Endothelial cell of umbilical vein (primary cell): ENCODE measurements at regions not wholly inside any gene's neighbourhood (a gene's known extent, or its start where the extent isn't known, plus 50 kb on each side); places are given as distances from the start of the nearest gene placed in this dataset.

ENCODE experiments used
- EZH2 ChIP-seq: IDR thresholded peaks from 2 replicates; pipeline ENCODE4 v1.6.1; 2012; ENCODE audit warnings: borderline replicate concordance, low read depth, mild to moderate bottlenecking, moderate library complexity, low read length, inconsistent platforms; ENCODE audit not compliant: severe bottlenecking
- FOS ChIP-seq: IDR thresholded peaks from 2 replicates; pipeline ENCODE4 v1.6.1; 2011; ENCODE audit warnings: mild to moderate bottlenecking, low read length, moderate library complexity, borderline replicate concordance; ENCODE audit not compliant: insufficient read depth
- JUN ChIP-seq: IDR thresholded peaks from 2 replicates; pipeline ENCODE4 v1.6.1; 2011; ENCODE audit warnings: borderline replicate concordance, low read depth; ENCODE audit not compliant: insufficient read length, insufficient read depth
- MYC ChIP-seq: IDR thresholded peaks from one replicate; pipeline ENCODE4 v1.6.1; 2011; ENCODE audit warnings: mild to moderate bottlenecking, low read depth, low read length
- POLR2A ChIP-seq: IDR thresholded peaks from 2 replicates; pipeline ENCODE4 v1.6.1; 2012; ENCODE audit warnings: low read depth, mild to moderate bottlenecking, control low read depth, low read length
- POLR2AphosphoS5 ChIP-seq: IDR thresholded peaks from 2 replicates; pipeline ENCODE4 v1.6.1; 2012; ENCODE audit warnings: low read depth, mild to moderate bottlenecking, control low read depth, low read length, moderate library complexity; ENCODE audit not compliant: insufficient read depth
- TF ChIP-seq, protein P1 (sequence below), 2 donors: IDR thresholded peaks; 1 replicate in 1 of 2; 2 replicates in 1 of 2; pipeline ENCODE4 v1.5.1; 2011; ENCODE audit warnings: low read length in 2 of 2, mild to moderate bottlenecking in 2 of 2, moderate library complexity in 2 of 2, control low read depth in 1 of 2, inconsistent platforms in 1 of 2, low read depth in 1 of 2; ENCODE audit not compliant: insufficient read depth in 1 of 2; ENCODE audit errors: extremely low read depth in 1 of 2
- TF ChIP-seq, protein P2 (sequence below): IDR thresholded peaks from 2 replicates; pipeline ENCODE4 v1.6.1; 2011; ENCODE audit not compliant: insufficient read depth, insufficient read length

DNA sequence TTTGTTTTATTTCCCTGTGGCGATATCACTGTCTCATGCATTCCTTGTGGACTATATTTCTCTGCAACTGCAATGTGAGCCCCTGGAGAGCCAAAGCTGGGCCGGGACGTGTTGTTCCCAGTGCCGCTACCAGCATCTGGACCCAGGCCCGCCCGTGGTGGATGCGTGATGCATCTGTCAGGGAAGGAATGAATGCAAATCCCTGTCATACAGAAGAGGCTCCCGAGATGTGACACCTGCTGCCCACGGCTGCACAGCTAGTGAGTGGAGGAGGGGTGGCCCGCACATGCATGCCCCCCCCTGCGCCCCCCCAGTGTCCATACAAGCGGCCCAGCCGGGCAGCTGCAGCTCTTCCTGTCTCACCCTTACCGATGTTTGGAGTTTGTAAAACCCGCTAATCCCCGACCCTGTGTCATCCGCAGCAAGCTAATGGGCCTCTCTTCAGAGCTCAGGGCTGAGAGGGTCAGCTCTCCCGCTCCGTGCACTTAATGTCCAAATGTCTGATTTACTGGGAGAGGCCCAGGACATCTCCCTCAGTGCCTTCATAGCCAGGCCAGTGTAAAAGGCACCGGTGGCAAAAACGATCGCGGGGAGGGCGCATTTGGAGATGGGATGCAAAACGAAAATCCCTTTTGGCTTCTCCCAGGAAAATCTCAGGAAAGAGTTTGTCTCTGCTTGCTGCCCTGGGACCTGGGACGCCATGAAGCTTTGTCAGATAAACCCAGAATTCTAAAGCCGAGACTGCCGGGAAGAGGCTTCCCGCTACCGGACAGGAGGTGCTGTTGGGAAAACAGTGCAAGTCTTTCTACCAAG, 91.8 kb downstream of the FOXL1 start:
- TF ChIP-seq POLR2A (no peak), EZH2 (no peak), POLR2AphosphoS5 (no peak), FOS (no peak), JUN (no peak), MYC (no peak)
- TF ChIP-seq, protein P1, sequence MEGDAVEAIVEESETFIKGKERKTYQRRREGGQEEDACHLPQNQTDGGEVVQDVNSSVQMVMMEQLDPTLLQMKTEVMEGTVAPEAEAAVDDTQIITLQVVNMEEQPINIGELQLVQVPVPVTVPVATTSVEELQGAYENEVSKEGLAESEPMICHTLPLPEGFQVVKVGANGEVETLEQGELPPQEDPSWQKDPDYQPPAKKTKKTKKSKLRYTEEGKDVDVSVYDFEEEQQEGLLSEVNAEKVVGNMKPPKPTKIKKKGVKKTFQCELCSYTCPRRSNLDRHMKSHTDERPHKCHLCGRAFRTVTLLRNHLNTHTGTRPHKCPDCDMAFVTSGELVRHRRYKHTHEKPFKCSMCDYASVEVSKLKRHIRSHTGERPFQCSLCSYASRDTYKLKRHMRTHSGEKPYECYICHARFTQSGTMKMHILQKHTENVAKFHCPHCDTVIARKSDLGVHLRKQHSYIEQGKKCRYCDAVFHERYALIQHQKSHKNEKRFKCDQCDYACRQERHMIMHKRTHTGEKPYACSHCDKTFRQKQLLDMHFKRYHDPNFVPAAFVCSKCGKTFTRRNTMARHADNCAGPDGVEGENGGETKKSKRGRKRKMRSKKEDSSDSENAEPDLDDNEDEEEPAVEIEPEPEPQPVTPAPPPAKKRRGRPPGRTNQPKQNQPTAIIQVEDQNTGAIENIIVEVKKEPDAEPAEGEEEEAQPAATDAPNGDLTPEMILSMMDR (IDR thresholded peaks at IDR 0.05; ENCODE audit: extremely low read depth in 1 of 2, insufficient read depth in 1 of 2, low read depth in 1 of 2, low read length in 2 of 2), result no peak
- TF ChIP-seq, protein P2, sequence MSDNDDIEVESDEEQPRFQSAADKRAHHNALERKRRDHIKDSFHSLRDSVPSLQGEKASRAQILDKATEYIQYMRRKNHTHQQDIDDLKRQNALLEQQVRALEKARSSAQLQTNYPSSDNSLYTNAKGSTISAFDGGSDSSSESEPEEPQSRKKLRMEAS, result no peak
